ENCODE measurements at regions not wholly inside any gene's neighbourhood (a gene's known extent, or its start where the extent isn't known, plus 50 kb on each side); places are given as distances from the start of the nearest gene placed in this dataset.
A peak's percentile ranks its signal among the peaks of the same experiment; 100 is the strongest.

DNA sequence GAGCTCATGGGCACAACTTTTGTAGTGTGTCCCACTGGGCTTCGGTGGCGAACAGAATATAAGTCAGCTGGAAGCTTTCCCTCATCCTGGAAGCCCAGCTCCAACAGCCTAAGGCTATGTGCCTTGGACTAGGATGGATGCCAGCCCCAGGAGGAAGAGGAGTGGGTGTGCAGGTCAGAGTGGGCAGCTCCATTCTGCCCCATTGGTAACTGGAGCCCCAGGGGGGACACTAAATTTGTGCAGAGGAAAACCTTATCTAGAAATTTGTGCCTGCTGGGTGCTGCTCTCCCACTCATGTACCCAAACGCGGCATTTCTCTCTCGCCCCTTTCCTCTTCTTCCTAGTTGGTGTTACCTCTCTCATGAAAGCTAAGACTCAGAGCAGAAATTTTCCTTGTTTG is 253.9 kb upstream of the MAN1A1 start:
- Mint-ChIP-seq H3K4me1 (ENCODE audit: insufficient read depth, unreplicated experiment) (peaks cover 13% of the 10 kb centered on the region), H3K27me3 (ENCODE audit: insufficient read depth, unreplicated experiment) (no peaks in the 10 kb centered on the region), H3K27ac (ENCODE audit: low read depth, unreplicated experiment) (no peak overlapping the region), H3K9me3 (ENCODE audit: unreplicated experiment) (no peaks in the 10 kb centered on the region), H3K4me3 (ENCODE audit: unreplicated experiment) (no peak overlapping the region), H3K36me3 (ENCODE audit: insufficient read depth, unreplicated experiment) (no peaks in the 10 kb centered on the region)
- TF ChIP-seq, protein P1, sequence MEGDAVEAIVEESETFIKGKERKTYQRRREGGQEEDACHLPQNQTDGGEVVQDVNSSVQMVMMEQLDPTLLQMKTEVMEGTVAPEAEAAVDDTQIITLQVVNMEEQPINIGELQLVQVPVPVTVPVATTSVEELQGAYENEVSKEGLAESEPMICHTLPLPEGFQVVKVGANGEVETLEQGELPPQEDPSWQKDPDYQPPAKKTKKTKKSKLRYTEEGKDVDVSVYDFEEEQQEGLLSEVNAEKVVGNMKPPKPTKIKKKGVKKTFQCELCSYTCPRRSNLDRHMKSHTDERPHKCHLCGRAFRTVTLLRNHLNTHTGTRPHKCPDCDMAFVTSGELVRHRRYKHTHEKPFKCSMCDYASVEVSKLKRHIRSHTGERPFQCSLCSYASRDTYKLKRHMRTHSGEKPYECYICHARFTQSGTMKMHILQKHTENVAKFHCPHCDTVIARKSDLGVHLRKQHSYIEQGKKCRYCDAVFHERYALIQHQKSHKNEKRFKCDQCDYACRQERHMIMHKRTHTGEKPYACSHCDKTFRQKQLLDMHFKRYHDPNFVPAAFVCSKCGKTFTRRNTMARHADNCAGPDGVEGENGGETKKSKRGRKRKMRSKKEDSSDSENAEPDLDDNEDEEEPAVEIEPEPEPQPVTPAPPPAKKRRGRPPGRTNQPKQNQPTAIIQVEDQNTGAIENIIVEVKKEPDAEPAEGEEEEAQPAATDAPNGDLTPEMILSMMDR (IDR thresholded peaks at IDR 0.05; ENCODE audit: unreplicated experiment): no peak
- no peak for DNase-seq (ENCODE audit: unreplicated experiment)
- POLR2A ChIA-PET: interaction anchor here (0.7 to 1.4 kb wide), 5 partner anchors 9 to 591 kb away, joined by 3 to 4 read pairs (median 3); no protein-coding TSS in a partner anchor
- CTCF ChIA-PET: interaction anchor here (0.8 to 1.5 kb wide), 3 partner anchors 12 to 270 kb away, joined by 3 to 8 read pairs (median 4); no protein-coding TSS in a partner anchor
- BruUV-seq (replicated peaks): no TSS peak
- intact Hi-C loops (cut with micrococcal nuclease): no loop called here

DNA sequence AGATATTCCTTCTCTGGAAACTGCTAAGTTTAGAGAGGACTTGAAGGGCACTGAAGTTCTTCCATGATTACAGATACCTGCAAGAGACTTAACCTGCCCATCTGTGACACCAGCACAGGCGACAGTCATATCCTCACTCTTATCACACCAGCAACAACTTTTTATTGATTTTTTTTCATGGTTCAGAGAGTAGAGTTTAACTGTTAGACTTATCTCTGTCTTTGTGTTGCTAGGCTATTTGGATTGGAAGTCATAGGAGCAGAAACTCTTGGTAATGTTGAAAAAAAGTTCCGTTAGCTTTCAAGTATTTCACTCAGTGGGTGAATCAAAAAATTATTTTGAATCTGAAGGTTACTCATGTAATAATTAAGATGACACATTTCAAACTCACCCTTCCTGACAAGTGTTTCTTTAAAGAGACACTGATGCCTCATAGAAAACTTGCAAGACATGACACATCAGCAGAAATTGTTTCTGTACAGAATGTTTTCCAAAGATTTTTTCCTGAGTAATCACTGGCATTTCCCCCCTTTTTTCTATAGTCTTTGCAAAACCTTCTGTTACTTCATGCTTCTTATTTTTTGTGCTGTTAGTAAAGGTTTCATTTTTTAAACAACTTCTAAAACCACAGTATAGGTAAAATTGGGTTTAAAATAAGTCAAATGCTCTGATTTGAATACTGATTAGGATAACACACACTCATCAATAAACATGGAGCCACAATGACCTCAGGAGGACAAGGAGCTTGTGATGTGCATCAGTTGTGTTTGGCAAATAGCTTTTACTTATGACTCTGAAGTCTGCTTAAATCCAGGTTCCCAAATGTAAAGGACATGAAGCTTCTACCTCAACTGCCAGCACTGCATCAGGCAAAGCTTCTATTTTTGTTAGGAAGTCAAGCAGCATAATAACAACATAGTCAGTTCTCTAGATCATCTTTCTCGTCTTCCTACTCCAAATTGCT is 252.9 kb upstream of the MAN1A1 start:
- ChIA-PET POLR2A (interaction anchor here (0.7 to 2.4 kb wide), 6 partner anchors 10 to 252 kb away, joined by 3 to 8 read pairs (median 4); no protein-coding TSS in a partner anchor), CTCF (interaction anchor here (0.6 to 1.5 kb wide), 8 partner anchors 11 to 555 kb away, joined by 3 to 8 read pairs (median 3); no protein-coding TSS in a partner anchor)
- intact Hi-C loops (cut with micrococcal nuclease): loop anchor here (1.0 kb wide), 1 partner anchor 61 kb away; no protein-coding TSS in a partner anchor
- Mint-ChIP-seq H3K36me3 (ENCODE audit: insufficient read depth, unreplicated experiment) (no peaks in the 10 kb centered on the region), H3K9me3 (ENCODE audit: unreplicated experiment) (no peaks in the 10 kb centered on the region), H3K27ac (ENCODE audit: low read depth, unreplicated experiment) (no peak overlapping the region), H3K4me1 (ENCODE audit: insufficient read depth, unreplicated experiment) (peaks cover 13% of the 10 kb centered on the region), H3K27me3 (ENCODE audit: insufficient read depth, unreplicated experiment) (no peaks in the 10 kb centered on the region), H3K4me3 (ENCODE audit: unreplicated experiment) (no peak overlapping the region)
- TF ChIP-seq, protein P1 (IDR thresholded peaks at IDR 0.05; ENCODE audit: unreplicated experiment): no peak
- no TSS peak for BruUV-seq (replicated peaks)
- DNase-seq (ENCODE audit: unreplicated experiment): peak; percentile 52

DNA sequence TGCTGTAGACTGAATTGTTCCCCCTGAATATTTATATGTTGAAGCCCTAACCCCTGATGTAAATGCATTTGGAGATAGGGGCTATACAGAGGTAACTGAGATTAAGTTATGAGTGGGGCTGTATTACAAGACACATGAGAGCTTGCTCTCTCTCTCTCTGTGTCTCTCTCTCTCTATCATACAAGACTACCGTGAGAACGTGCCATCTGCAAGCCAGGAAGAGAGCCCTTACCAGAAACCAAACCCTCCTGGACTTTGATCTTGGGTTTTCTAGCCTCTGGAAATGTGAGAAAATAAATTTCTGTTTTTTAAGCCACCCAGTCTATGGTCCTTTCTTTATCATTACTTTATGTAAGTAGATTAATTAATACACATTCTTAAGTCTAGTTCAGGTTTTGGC is 249.3 kb upstream of the MAN1A1 start:
- ChIA-PET POLR2A (no interaction called here), CTCF (interaction anchor here (0.5 kb wide), 1 partner anchor 355 kb away, joined by 3 read pairs; no protein-coding TSS in a partner anchor)
- no peaks in the 10 kb centered on the region for H3K36me3 Mint-ChIP-seq (ENCODE audit: insufficient read depth, unreplicated experiment)
- H3K27me3 Mint-ChIP-seq (ENCODE audit: insufficient read depth, unreplicated experiment): no peaks in the 10 kb centered on the region
- intact Hi-C loops (cut with micrococcal nuclease): no loop called here
- DNase-seq (ENCODE audit: unreplicated experiment): no peak
- TF ChIP-seq, protein P1 (IDR thresholded peaks at IDR 0.05; ENCODE audit: unreplicated experiment): no peak
- H3K4me1 Mint-ChIP-seq (ENCODE audit: insufficient read depth, unreplicated experiment): peaks cover 13% of the 10 kb centered on the region
- no peak overlapping the region for H3K27ac Mint-ChIP-seq (ENCODE audit: low read depth, unreplicated experiment)
- no peak overlapping the region for H3K4me3 Mint-ChIP-seq (ENCODE audit: unreplicated experiment)
- no TSS peak for BruUV-seq (replicated peaks)
- no peaks in the 10 kb centered on the region for H3K9me3 Mint-ChIP-seq (ENCODE audit: unreplicated experiment)

DNA sequence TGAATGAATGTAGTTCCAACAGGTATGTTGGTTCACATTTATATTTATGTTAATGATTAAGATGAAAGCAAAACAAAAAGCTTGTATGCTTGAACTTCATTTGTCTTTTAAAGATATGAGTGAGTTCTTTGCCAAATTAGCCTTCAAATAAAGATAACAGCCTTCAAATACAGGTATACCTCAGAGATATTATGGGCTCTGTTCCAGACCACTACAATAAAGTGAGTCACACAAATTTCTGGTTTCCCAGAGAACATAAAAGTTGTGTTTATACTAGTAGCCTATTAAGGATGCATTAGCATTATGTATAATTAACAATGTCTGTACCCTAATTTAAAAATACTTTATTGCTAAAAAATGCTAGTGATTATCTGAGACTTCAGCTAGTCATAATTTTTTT is 245.3 kb upstream of the MAN1A1 start:
- intact Hi-C loops (cut with micrococcal nuclease): no loop called here
- Mint-ChIP-seq H3K27me3 (ENCODE audit: insufficient read depth, unreplicated experiment) (no peaks in the 10 kb centered on the region), H3K36me3 (ENCODE audit: insufficient read depth, unreplicated experiment) (no peaks in the 10 kb centered on the region), H3K9me3 (ENCODE audit: unreplicated experiment) (no peaks in the 10 kb centered on the region), H3K4me1 (ENCODE audit: insufficient read depth, unreplicated experiment) (peaks cover 6% of the 10 kb centered on the region), H3K4me3 (ENCODE audit: unreplicated experiment) (no peak overlapping the region), H3K27ac (ENCODE audit: low read depth, unreplicated experiment) (no peak overlapping the region)
- CTCF ChIA-PET: no interaction called here
- TF ChIP-seq, protein P1 (IDR thresholded peaks at IDR 0.05; ENCODE audit: unreplicated experiment): no peak
- no TSS peak for BruUV-seq (replicated peaks)
- peak; percentile 52 for DNase-seq (ENCODE audit: unreplicated experiment)
- POLR2A ChIA-PET: interaction anchor here (0.6 kb wide), 1 partner anchor 1875 kb away, joined by 3 read pairs; no protein-coding TSS in a partner anchor
